Stomach (tissue), 8 donors: ENCODE measurements at regions not wholly inside any gene's neighbourhood (a gene's known extent, or its start where the extent isn't known, plus 50 kb on each side); places are given as distances from the start of the nearest gene placed in this dataset.

ENCODE experiments used
- DNase-seq, 2 donors: peaks; one replicate each; pipeline versions ENCODE4 v3.0.0 to v3.0.0-alpha.2; 2013 to 2019
- H3K27ac ChIP-seq, 5 donors: fragments of 200-600 bp in 4 of 5; sonication (generic) in 4 of 5; one replicate each; pipeline ENCODE4 v1.5.1; 2013 to 2019; ENCODE audit warnings: mild to moderate bottlenecking in 1 of 5, moderate library complexity in 1 of 5
- H3K27me3 ChIP-seq, 3 donors: fragments of 200-600 bp; sonication (generic); one replicate each; pipeline ENCODE4 v1.5.1; 2017 to 2019; ENCODE audit warnings: mixed run types in 1 of 3
- H3K36me3 ChIP-seq, 4 donors: fragments of 200-600 bp; sonication (generic); 1 replicate in 3 of 4; 2 replicates in 1 of 4; pipeline ENCODE4 v1.5.1; 2016 to 2019
- H3K4me1 ChIP-seq, 4 donors: fragments of 200-600 bp; sonication (generic); one replicate each; pipeline ENCODE4 v1.5.1; 2016 to 2019
- H3K4me3 ChIP-seq, 4 donors: fragments of 200-600 bp; sonication (generic) in 3 of 4; one replicate each; pipeline ENCODE4 v1.5.1; 2016 to 2019; ENCODE audit warnings: mild to moderate bottlenecking in 1 of 4
- H3K9me3 ChIP-seq, 4 donors: fragments of 200-600 bp; sonication (generic); one replicate each; pipeline ENCODE4 v1.5.1; 2016 to 2019
- EP300 ChIP-seq: sonication (generic); formaldehyde crosslinking; IDR thresholded peaks from one replicate; pipeline ENCODE4 v1.6.1; 2017; ENCODE audit warnings: antibody characterized with exemption
- POLR2A ChIP-seq, 4 donors: fragments of 450-650 bp; IDR thresholded peaks; one replicate each; pipeline ENCODE4 v1.6.1; 2016; ENCODE audit warnings: antibody characterized with exemption in 4 of 4, control low read depth in 2 of 4, mild to moderate bottlenecking in 1 of 4, moderate library complexity in 1 of 4
- POLR2AphosphoS5 ChIP-seq, 3 donors: sonication (generic); formaldehyde crosslinking; IDR thresholded peaks; one replicate each; pipeline ENCODE4 v1.6.1; 2016; ENCODE audit warnings: antibody characterized with exemption in 3 of 3
- WGBS, 5 donors: extraction: QIAGEN DNeasy Blood & Tissue Kit in 3 of 5; methylation state at CpG; one replicate each; pipeline versions ENCODE4 v1.1.5 to v1.1.7; 2013 to 2018; 5-methylcytosine and 5-hydroxymethylcytosine counted together
- intact Hi-C: fragments of 100-400 bp; cut with DNase I; formaldehyde crosslinking; loops from one replicate; pipeline ENCODE4 v1.15.1; 2023; ENCODE audit warnings: low total_unique reads
- TF ChIP-seq, protein P1 (sequence below), 7 experiments: fragments of 450-650 bp in 4 of 7; fragments of 200-600 bp in 3 of 7; sonication (generic) in 3 of 7; IDR thresholded peaks; one replicate each; pipeline ENCODE4 v1.5.1; 2016 to 2019; ENCODE audit warnings: antibody characterized with exemption in 7 of 7, control low read depth in 2 of 7, mild to moderate bottlenecking in 1 of 7
- donor health status: healthy with polysubstance abuse.
- donor health status: Bipolar disorder and iron deficiency.
- donor health status: healthy.

DNA sequence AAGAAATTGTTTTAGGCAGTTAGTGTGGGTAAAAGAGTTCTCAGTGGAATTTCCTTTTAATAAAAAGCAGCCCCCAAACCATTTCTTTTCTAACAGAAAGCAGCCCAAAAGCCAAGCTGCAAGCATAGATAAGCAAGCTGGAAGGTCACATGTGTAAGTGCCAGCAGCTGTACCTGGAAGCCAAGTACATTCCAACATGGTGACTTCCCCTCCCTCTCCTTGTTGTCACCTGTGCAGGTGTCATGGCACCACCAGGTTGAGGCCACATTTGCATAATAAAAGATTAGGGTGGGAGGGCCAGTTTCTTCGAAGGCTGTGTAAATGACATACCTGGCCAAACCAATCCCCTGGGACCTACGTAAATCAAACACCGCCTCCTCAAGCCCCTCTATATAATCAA, 240.3 kb upstream of the RAB4A start:
- 70 to 84% (median 79%) methylated on average over 3 of the region's 3 CpGs for WGBS, 5 donors
- peak; percentile 46 to 61 for DNase-seq
- no peaks in the 10 kb centered on the region for H3K27me3 ChIP-seq

DNA sequence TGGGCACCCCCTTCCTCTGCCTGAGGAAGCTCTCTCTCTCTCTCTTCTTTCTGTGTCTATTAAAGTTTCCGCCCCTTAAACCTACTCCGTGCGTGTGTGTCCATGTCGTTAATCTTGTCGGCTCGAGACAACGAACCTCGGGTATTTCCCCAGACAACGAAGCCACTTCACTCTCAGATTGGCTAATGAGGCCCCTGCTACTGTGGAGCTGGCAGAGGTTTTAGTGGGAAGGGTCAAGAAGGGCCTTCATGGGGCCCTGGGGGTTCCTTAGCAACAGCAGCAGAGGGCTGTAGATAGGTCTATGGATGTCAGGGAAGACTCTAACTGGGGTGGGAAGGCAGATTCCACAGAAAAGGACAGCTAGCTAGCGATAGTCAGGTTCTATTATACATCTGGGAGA, 239.8 kb upstream of the RAB4A start:
- no peaks in the 10 kb centered on the region for H3K9me3 ChIP-seq
- WGBS, 5 donors, result 74 to 83% (median 77%) methylated on average over 10 of the region's 10 CpGs

More for the DNA sequence above, 240.3 kb upstream of the RAB4A start:
- Histone ChIP-seq H3K9me3 (no peaks in the 10 kb centered on the region), H3K36me3 (no peaks in the 10 kb centered on the region), H3K27ac (peak overlapping the region in 1 of 5 donors; percentile 17), H3K4me3 (no peak overlapping the region), H3K4me1 (peaks cover 0 to 30% (median 11%) of the 10 kb centered on the region in 4 donors)
- intact Hi-C loops, result no loop called here
- TF ChIP-seq, protein P1, sequence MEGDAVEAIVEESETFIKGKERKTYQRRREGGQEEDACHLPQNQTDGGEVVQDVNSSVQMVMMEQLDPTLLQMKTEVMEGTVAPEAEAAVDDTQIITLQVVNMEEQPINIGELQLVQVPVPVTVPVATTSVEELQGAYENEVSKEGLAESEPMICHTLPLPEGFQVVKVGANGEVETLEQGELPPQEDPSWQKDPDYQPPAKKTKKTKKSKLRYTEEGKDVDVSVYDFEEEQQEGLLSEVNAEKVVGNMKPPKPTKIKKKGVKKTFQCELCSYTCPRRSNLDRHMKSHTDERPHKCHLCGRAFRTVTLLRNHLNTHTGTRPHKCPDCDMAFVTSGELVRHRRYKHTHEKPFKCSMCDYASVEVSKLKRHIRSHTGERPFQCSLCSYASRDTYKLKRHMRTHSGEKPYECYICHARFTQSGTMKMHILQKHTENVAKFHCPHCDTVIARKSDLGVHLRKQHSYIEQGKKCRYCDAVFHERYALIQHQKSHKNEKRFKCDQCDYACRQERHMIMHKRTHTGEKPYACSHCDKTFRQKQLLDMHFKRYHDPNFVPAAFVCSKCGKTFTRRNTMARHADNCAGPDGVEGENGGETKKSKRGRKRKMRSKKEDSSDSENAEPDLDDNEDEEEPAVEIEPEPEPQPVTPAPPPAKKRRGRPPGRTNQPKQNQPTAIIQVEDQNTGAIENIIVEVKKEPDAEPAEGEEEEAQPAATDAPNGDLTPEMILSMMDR (IDR thresholded peaks at IDR 0.05), result no peak
- TF ChIP-seq EP300, result no peak
- TF ChIP-seq POLR2AphosphoS5 (IDR thresholded peaks at IDR 0.05), result peak in 1 of 3 donors; percentile 20
- TF ChIP-seq POLR2A (IDR thresholded peaks at IDR 0.05), result no peak

DNA sequence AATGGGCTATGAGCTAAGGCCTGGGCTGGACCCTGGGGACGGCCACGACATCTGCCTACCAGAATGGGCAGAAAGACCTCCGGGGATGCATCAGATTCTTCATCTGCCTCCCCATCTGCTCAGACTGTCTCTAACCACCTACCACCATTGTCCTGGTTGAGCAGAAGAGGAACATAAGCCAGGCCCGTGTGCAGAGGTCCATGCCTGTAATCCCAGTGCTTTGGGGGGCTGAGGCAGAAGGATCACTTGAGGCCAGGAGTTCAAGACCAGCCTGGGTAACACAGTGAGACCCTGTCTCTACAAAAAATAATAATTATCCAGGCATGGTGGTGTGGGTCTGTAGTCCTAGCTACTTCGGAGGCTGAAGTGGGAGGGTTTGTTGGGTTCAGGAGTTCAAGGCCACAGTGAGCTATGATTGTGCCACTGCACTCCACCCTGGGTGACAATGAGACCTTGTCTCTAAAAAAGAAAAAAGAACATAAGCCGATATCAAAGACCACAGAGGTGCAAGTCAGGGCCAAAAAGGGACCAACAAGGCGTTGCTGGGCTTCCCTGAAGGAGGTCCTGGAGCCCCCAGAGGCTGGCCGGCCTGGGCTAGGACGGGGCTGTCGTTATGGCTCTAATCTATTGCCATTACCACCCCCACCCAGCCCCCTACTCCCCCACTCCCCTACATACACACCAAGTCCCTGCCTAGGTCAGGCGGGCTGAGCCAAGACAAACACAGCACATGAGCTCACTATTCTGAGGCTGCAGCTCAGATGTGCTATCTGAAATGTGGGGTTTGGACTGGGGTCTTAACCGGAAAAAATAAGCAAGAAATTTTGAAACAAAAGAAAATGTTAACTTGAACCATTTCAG, 239.2 kb upstream of the RAB4A start:
- Histone ChIP-seq H3K4me1 (peaks cover 0 to 29% (median 11%) of the 10 kb centered on the region in 4 donors), H3K36me3 (no peaks in the 10 kb centered on the region), H3K9me3 (no peaks in the 10 kb centered on the region), H3K27ac (no peak overlapping the region), H3K4me3 (no peak overlapping the region), H3K27me3 (no peaks in the 10 kb centered on the region)
- no peak for TF ChIP-seq POLR2A (IDR thresholded peaks at IDR 0.05)
- no peak for TF ChIP-seq POLR2AphosphoS5 (IDR thresholded peaks at IDR 0.05)
- TF ChIP-seq EP300, result no peak
- TF ChIP-seq, protein P1 (IDR thresholded peaks at IDR 0.05), result no peak
- no peak for DNase-seq
- WGBS, 5 donors, result 62 to 83% (median 69%) methylated on average over 12 of the region's 12 CpGs
- intact Hi-C loops, result no loop called here

More for the DNA sequence above, 239.8 kb upstream of the RAB4A start:
- no peak overlapping the region for H3K4me3 ChIP-seq
- DNase-seq, result no peak
- H3K36me3 ChIP-seq, result no peaks in the 10 kb centered on the region
- intact Hi-C loops, result no loop called here
- H3K27me3 ChIP-seq, result no peaks in the 10 kb centered on the region
- TF ChIP-seq, protein P1 (IDR thresholded peaks at IDR 0.05), result no peak
- no peak for TF ChIP-seq EP300
- no peak for TF ChIP-seq POLR2A (IDR thresholded peaks at IDR 0.05)
- no peak for TF ChIP-seq POLR2AphosphoS5 (IDR thresholded peaks at IDR 0.05)
- H3K4me1 ChIP-seq, result peaks cover 0 to 29% (median 11%) of the 10 kb centered on the region in 4 donors
- H3K27ac ChIP-seq, result no peak overlapping the region

DNA sequence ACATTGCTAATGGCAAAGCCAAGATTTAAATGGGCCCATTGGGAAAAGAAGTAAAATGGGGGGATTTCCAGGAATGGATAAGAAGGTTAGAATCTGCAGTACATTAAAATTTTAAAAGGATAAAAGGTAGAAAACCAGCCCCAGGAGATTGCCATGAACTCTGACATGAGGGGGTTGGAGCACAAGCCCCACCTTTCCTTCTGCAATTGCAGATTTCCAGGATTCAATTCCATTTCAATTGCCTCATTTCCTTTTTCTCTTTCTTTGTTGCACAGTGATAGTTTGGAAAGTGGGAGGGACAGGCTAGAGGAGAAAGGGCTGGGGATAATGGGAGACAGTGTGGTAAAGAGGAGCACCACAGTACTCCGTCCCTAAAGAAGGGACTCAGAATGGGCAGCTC, 238.5 kb upstream of the RAB4A start:
- WGBS, 5 donors, result 82 to 97% (median 90%) methylated on average over 1 of the region's 1 CpG
- Histone ChIP-seq H3K4me3 (no peak overlapping the region), H3K9me3 (no peaks in the 10 kb centered on the region), H3K27ac (no peak overlapping the region), H3K4me1 (peaks cover 0 to 25% (median 9%) of the 10 kb centered on the region in 4 donors), H3K36me3 (no peaks in the 10 kb centered on the region), H3K27me3 (no peaks in the 10 kb centered on the region)
- intact Hi-C loops, result no loop called here
- DNase-seq, result peak in 1 of 2 donors; percentile 54
- TF ChIP-seq, protein P1 (IDR thresholded peaks at IDR 0.05), result no peak
- no peak for TF ChIP-seq POLR2AphosphoS5 (IDR thresholded peaks at IDR 0.05)
